ENCODE measurements at regions not wholly inside any gene's neighbourhood (a gene's known extent, or its start where the extent isn't known, plus 50 kb on each side); places are given as distances from the start of the nearest gene placed in this dataset.

GRCh38 chr21:17416139-17416538, 96.7 kb upstream of the CXADR start:
- H3K4me3 ChIP-seq (ENCODE audit: low read length), result no peak overlapping the region
- H3K27me3 ChIP-seq (ENCODE audit: insufficient read depth, low read length, poor library complexity, severe bottlenecking), result no peaks in the 10 kb centered on the region
- Mint-ChIP-seq H3K4me1 (no peaks in the 10 kb centered on the region), H3K36me3 (peaks cover 0 to 1% (median 0%) of the 10 kb centered on the region in 3 donors), H3K4me3 (no peak overlapping the region), H3K27ac (no peak overlapping the region), H3K27me3 (no peaks in the 10 kb centered on the region), H3K9me3 (no peaks in the 10 kb centered on the region)
- H3K27ac ChIP-seq (ENCODE audit: low read depth, low read length), result no peak overlapping the region
- no peaks in the 10 kb centered on the region for H3K9me3 ChIP-seq (ENCODE audit: low read length)
- ChIA-PET CTCF (no interaction called here), POLR2A (no interaction called here)
- no peak for DNase-seq
- no peaks in the 10 kb centered on the region for H3K4me1 ChIP-seq (ENCODE audit: insufficient read depth, low read length)
- no peaks in the 10 kb centered on the region for H3K36me3 ChIP-seq (ENCODE audit: insufficient read depth, low read length)

- H3K36me3 Mint-ChIP-seq, result peaks cover 0 to 1% (median 0%) of the 10 kb centered on the region in 3 donors
- no peaks in the 10 kb centered on the region for H3K4me1 Mint-ChIP-seq
- ChIA-PET CTCF (no interaction called here), POLR2A (no interaction called here)
- Histone ChIP-seq H3K27me3 (ENCODE audit: insufficient read depth, low read length, poor library complexity, severe bottlenecking) (no peaks in the 10 kb centered on the region), H3K27ac (ENCODE audit: low read depth, low read length) (no peak overlapping the region), H3K9me3 (ENCODE audit: low read length) (no peaks in the 10 kb centered on the region), H3K4me3 (ENCODE audit: low read length) (no peak overlapping the region), H3K4me1 (ENCODE audit: insufficient read depth, low read length) (no peaks in the 10 kb centered on the region), H3K36me3 (ENCODE audit: insufficient read depth, low read length) (no peaks in the 10 kb centered on the region)
- no peak overlapping the region for H3K27ac Mint-ChIP-seq
- no peak overlapping the region for H3K4me3 Mint-ChIP-seq
- DNase-seq, result no peak
- peaks cover 0 to 2% (median 0%) of the 10 kb centered on the region in 5 donors for H3K9me3 Mint-ChIP-seq
- H3K27me3 Mint-ChIP-seq, result peaks cover 2 to 8% of the 10 kb centered on the region in 2 donors
Measured at GRCh38 chr21:17422931-17423330, 89.9 kb upstream of the CXADR start.

- Mint-ChIP-seq H3K27ac (no peak overlapping the region), H3K4me3 (no peak overlapping the region), H3K27me3 (peaks cover 2 to 13% of the 10 kb centered on the region in 2 donors), H3K4me1 (no peaks in the 10 kb centered on the region), H3K36me3 (no peaks in the 10 kb centered on the region), H3K9me3 (peaks cover 0 to 2% (median 0%) of the 10 kb centered on the region in 5 donors)
- ChIA-PET CTCF (no interaction called here), POLR2A (no interaction called here)
- no peaks in the 10 kb centered on the region for H3K27me3 ChIP-seq (ENCODE audit: insufficient read depth, low read length, poor library complexity, severe bottlenecking)
- no peak for DNase-seq
- H3K36me3 ChIP-seq (ENCODE audit: insufficient read depth, low read length), result no peaks in the 10 kb centered on the region
- H3K4me1 ChIP-seq (ENCODE audit: insufficient read depth, low read length), result no peaks in the 10 kb centered on the region
- H3K9me3 ChIP-seq (ENCODE audit: low read length), result no peaks in the 10 kb centered on the region
- no peak overlapping the region for H3K4me3 ChIP-seq (ENCODE audit: low read length)
- H3K27ac ChIP-seq (ENCODE audit: low read depth, low read length), result no peak overlapping the region
Measured at GRCh38 chr21:17427157-17427556, 85.7 kb upstream of the CXADR start.

GRCh38 chr21:17427831-17428483, 84.9 kb upstream of the CXADR start:
- no peak for DNase-seq
- Mint-ChIP-seq H3K27ac (no peak overlapping the region), H3K36me3 (no peaks in the 10 kb centered on the region), H3K4me3 (no peak overlapping the region), H3K9me3 (peaks cover 0 to 2% (median 0%) of the 10 kb centered on the region in 5 donors), H3K27me3 (peaks cover 2 to 13% of the 10 kb centered on the region in 2 donors), H3K4me1 (no peaks in the 10 kb centered on the region)
- Histone ChIP-seq H3K27ac (ENCODE audit: low read depth, low read length) (no peak overlapping the region), H3K36me3 (ENCODE audit: insufficient read depth, low read length) (no peaks in the 10 kb centered on the region), H3K9me3 (ENCODE audit: low read length) (no peaks in the 10 kb centered on the region), H3K27me3 (ENCODE audit: insufficient read depth, low read length, poor library complexity, severe bottlenecking) (no peaks in the 10 kb centered on the region), H3K4me1 (ENCODE audit: insufficient read depth, low read length) (no peaks in the 10 kb centered on the region), H3K4me3 (ENCODE audit: low read length) (no peak overlapping the region)
- POLR2A ChIA-PET, result no interaction called here
- CTCF ChIA-PET, result no interaction called here

GRCh38 chr21:17428484-17428869, 84.4 kb upstream of the CXADR start:
- POLR2A ChIA-PET, result no interaction called here
- no peaks in the 10 kb centered on the region for H3K36me3 ChIP-seq (ENCODE audit: insufficient read depth, low read length)
- H3K4me3 ChIP-seq (ENCODE audit: low read length), result no peak overlapping the region
- Mint-ChIP-seq H3K36me3 (no peaks in the 10 kb centered on the region), H3K4me3 (no peak overlapping the region), H3K27me3 (peaks cover 2 to 13% of the 10 kb centered on the region in 2 donors), H3K4me1 (no peaks in the 10 kb centered on the region), H3K27ac (no peak overlapping the region), H3K9me3 (peaks cover 0 to 2% (median 0%) of the 10 kb centered on the region in 5 donors)
- CTCF ChIA-PET, result no interaction called here
- H3K9me3 ChIP-seq (ENCODE audit: low read length), result no peaks in the 10 kb centered on the region
- H3K27ac ChIP-seq (ENCODE audit: low read depth, low read length), result no peak overlapping the region
- no peaks in the 10 kb centered on the region for H3K4me1 ChIP-seq (ENCODE audit: insufficient read depth, low read length)
- no peak for DNase-seq
- H3K27me3 ChIP-seq (ENCODE audit: insufficient read depth, low read length, poor library complexity, severe bottlenecking), result no peaks in the 10 kb centered on the region

- CTCF ChIA-PET, result no interaction called here
- Histone ChIP-seq H3K27me3 (ENCODE audit: insufficient read depth, low read length, poor library complexity, severe bottlenecking) (no peaks in the 10 kb centered on the region), H3K4me3 (ENCODE audit: low read length) (no peak overlapping the region), H3K27ac (ENCODE audit: low read depth, low read length) (no peak overlapping the region), H3K9me3 (ENCODE audit: low read length) (no peaks in the 10 kb centered on the region), H3K36me3 (ENCODE audit: insufficient read depth, low read length) (no peaks in the 10 kb centered on the region), H3K4me1 (ENCODE audit: insufficient read depth, low read length) (no peaks in the 10 kb centered on the region)
- H3K27me3 Mint-ChIP-seq, result peaks cover 2 to 13% of the 10 kb centered on the region in 2 donors
- H3K4me1 Mint-ChIP-seq, result no peaks in the 10 kb centered on the region
- no peak for DNase-seq
- peaks cover 0 to 2% (median 0%) of the 10 kb centered on the region in 5 donors for H3K9me3 Mint-ChIP-seq
- POLR2A ChIA-PET, result no interaction called here
- no peak overlapping the region for H3K27ac Mint-ChIP-seq
- no peaks in the 10 kb centered on the region for H3K36me3 Mint-ChIP-seq
- no peak overlapping the region for H3K4me3 Mint-ChIP-seq
Measured at GRCh38 chr21:17428980-17429379, 83.9 kb upstream of the CXADR start.

- no peaks in the 10 kb centered on the region for H3K4me1 Mint-ChIP-seq
- DNase-seq, result no peak
- POLR2A ChIA-PET, result no interaction called here
- Histone ChIP-seq H3K4me3 (ENCODE audit: low read length) (no peak overlapping the region), H3K27me3 (ENCODE audit: insufficient read depth, low read length, poor library complexity, severe bottlenecking) (no peaks in the 10 kb centered on the region), H3K9me3 (ENCODE audit: low read length) (no peaks in the 10 kb centered on the region), H3K36me3 (ENCODE audit: insufficient read depth, low read length) (no peaks in the 10 kb centered on the region), H3K4me1 (ENCODE audit: insufficient read depth, low read length) (no peaks in the 10 kb centered on the region), H3K27ac (ENCODE audit: low read depth, low read length) (no peak overlapping the region)
- CTCF ChIA-PET, result no interaction called here
- H3K4me3 Mint-ChIP-seq, result no peak overlapping the region
- H3K27ac Mint-ChIP-seq, result no peak overlapping the region
- peaks cover 0 to 2% (median 0%) of the 10 kb centered on the region in 5 donors for H3K9me3 Mint-ChIP-seq
- no peaks in the 10 kb centered on the region for H3K36me3 Mint-ChIP-seq
- peaks cover 2 to 13% of the 10 kb centered on the region in 2 donors for H3K27me3 Mint-ChIP-seq
Measured at GRCh38 chr21:17429936-17430335, 82.9 kb upstream of the CXADR start.

- Mint-ChIP-seq H3K9me3 (no peaks in the 10 kb centered on the region), H3K4me3 (no peak overlapping the region), H3K27me3 (peaks cover 0 to 9% of the 10 kb centered on the region in 2 donors), H3K27ac (no peak overlapping the region), H3K4me1 (no peaks in the 10 kb centered on the region), H3K36me3 (no peaks in the 10 kb centered on the region)
- no peak for DNase-seq
- CTCF ChIA-PET, result no interaction called here
- H3K27me3 ChIP-seq (ENCODE audit: insufficient read depth, low read length, poor library complexity, severe bottlenecking), result no peaks in the 10 kb centered on the region
- no peaks in the 10 kb centered on the region for H3K36me3 ChIP-seq (ENCODE audit: insufficient read depth, low read length)
- POLR2A ChIA-PET, result no interaction called here
- H3K4me3 ChIP-seq (ENCODE audit: low read length), result no peak overlapping the region
- H3K27ac ChIP-seq (ENCODE audit: low read depth, low read length), result no peak overlapping the region
- H3K9me3 ChIP-seq (ENCODE audit: low read length), result no peaks in the 10 kb centered on the region
- no peaks in the 10 kb centered on the region for H3K4me1 ChIP-seq (ENCODE audit: insufficient read depth, low read length)
Measured at GRCh38 chr21:17432732-17433057, 80.1 kb upstream of the CXADR start.

- POLR2A ChIA-PET, result no interaction called here
- Mint-ChIP-seq H3K27me3 (peaks cover 0 to 10% of the 10 kb centered on the region in 2 donors), H3K27ac (no peak overlapping the region), H3K36me3 (no peaks in the 10 kb centered on the region), H3K4me1 (no peaks in the 10 kb centered on the region), H3K4me3 (no peak overlapping the region), H3K9me3 (no peaks in the 10 kb centered on the region)
- CTCF ChIA-PET, result no interaction called here
- Histone ChIP-seq H3K27me3 (ENCODE audit: insufficient read depth, low read length, poor library complexity, severe bottlenecking) (no peaks in the 10 kb centered on the region), H3K4me3 (ENCODE audit: low read length) (no peak overlapping the region), H3K27ac (ENCODE audit: low read depth, low read length) (no peak overlapping the region), H3K36me3 (ENCODE audit: insufficient read depth, low read length) (no peaks in the 10 kb centered on the region), H3K9me3 (ENCODE audit: low read length) (no peaks in the 10 kb centered on the region), H3K4me1 (ENCODE audit: insufficient read depth, low read length) (no peaks in the 10 kb centered on the region)
- no peak for DNase-seq
Measured at GRCh38 chr21:17433730-17434129, 79.1 kb upstream of the CXADR start.

Data from CD8-positive, alpha-beta memory T cell (primary cell).